Activated CD4-positive, alpha-beta memory T cell treated with anti-CD3 and anti-CD28 coated beads, Interleukin-2, amount 10 ng/mL, durations not matched to agents 7 days and 5 days (primary cell): ENCODE measurements at regions not wholly inside any gene's neighbourhood (a gene's known extent, or its start where the extent isn't known, plus 50 kb on each side); places are given as distances from the start of the nearest gene placed in this dataset.

Experiments
- CTCF ChIA-PET: fragments of 350-600 bp; sonication (Branson Sonifier 250); formaldehyde crosslinking; loops from one replicate; lab custom pipeline; 2021; ENCODE audit warnings: antibody characterized with exemption, inconsistent platforms; lab: Charles Lee
- POLR2A ChIA-PET: fragments of 350-600 bp; sonication (Branson Sonifier 250); formaldehyde crosslinking; loops from one replicate; lab custom pipeline; 2021; ENCODE audit warnings: antibody characterized with exemption; lab: Charles Lee
- DNase-seq: peaks from one replicate; pipeline ENCODE4 v3.0.0-alpha.2; 2020
- H3K27ac Mint-ChIP-seq: one replicate; pipeline ENCODE4 v1.8.0; 2021; ENCODE audit warnings: mild to moderate bottlenecking, mixed read lengths
- H3K27me3 Mint-ChIP-seq: one replicate; pipeline ENCODE4 v1.8.0; 2021; ENCODE audit warnings: mixed read lengths
- H3K36me3 Mint-ChIP-seq: one replicate; pipeline ENCODE4 v1.8.0; 2021; ENCODE audit warnings: low read depth, mixed read lengths
- H3K4me1 Mint-ChIP-seq: one replicate; pipeline ENCODE4 v1.8.0; 2021; ENCODE audit warnings: mixed read lengths
- H3K4me3 Mint-ChIP-seq: one replicate; pipeline ENCODE4 v1.8.0; 2021; ENCODE audit warnings: mild to moderate bottlenecking, mixed read lengths
- H3K9me3 Mint-ChIP-seq: one replicate; pipeline ENCODE4 v1.8.0; 2021; ENCODE audit warnings: mixed read lengths

DNA sequence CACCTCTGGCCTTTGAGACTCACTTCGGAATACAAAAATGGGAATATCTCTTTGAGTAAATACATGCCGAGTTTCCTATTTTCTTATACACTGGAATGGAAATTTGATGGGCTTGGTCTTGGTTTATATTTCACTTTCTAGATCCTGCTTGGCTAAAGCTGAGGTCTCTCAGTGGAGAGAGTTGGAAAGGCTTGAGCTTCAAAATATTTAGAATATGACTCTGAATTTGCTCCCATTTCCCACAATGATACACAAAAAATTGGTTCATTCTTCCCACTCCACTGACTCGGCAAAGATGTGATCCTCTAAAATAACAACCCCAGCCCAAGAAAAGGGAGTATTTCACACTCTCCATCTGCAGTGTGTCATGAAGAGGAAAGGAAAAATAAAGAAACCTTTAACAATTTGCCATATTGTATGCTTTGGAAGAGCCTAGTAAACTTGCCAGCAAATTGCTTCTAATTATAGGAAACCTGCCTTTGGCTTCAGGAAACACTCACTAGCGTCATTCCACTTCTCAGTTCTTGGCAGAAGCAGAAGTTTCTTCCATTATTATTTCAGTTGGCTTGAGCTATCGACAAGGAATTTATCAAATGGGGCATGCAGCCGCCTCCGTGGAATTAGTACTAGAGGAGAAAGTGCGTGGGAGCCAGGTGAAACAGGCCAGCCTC, 302.9 kb downstream of the NSG2 start:
- Mint-ChIP-seq H3K4me1 (no peaks in the 10 kb centered on the region), H3K4me3 (no peak overlapping the region), H3K27me3 (no peaks in the 10 kb centered on the region), H3K9me3 (no peaks in the 10 kb centered on the region), H3K27ac (no peak overlapping the region), H3K36me3 (no peaks in the 10 kb centered on the region)
- CTCF ChIA-PET: no interaction called here
- POLR2A ChIA-PET: no interaction called here
- DNase-seq: no peak

DNA sequence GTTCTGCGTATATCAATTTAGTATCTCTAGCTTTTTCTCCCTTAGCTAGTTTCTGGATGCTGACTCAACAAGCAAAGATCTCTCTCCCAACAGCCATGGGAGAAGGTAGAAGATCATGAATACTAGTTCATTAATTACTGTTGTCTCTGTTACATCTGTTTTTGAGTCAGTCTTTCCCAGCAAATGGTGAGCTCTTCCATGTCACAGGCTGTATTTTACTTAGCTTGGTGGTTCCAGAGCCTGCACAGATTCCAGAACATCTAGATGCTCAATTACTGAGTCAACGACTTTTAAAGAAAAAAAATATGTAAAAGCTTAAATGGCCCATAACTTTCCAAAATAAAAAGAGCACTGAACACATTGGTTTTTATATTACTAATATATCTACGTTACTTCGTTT, 307.2 kb downstream of the NSG2 start:
- no peak for DNase-seq
- CTCF ChIA-PET: no interaction called here
- H3K27me3 Mint-ChIP-seq: no peaks in the 10 kb centered on the region
- H3K27ac Mint-ChIP-seq: no peak overlapping the region
- POLR2A ChIA-PET: no interaction called here
- no peaks in the 10 kb centered on the region for H3K36me3 Mint-ChIP-seq
- no peaks in the 10 kb centered on the region for H3K4me1 Mint-ChIP-seq
- H3K9me3 Mint-ChIP-seq: no peaks in the 10 kb centered on the region
- H3K4me3 Mint-ChIP-seq: no peak overlapping the region

DNA sequence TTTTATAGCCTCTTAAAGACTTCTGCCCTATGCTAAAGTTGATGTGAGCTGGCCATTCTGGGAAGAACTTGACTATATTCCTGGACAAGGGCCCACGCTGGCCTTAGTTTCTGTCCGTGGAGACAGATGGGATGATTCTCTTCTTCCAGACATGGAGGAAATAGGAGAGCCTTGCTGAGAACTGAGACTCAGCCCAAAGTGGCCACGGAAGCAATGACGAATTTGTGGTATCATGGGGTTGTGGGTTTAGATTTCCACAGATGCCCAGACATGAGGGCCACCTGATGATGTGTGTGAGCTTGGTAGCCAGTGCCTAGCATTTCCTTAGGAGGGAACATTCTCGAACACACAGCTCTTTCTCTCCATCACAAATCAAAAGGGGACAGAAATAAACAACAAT, 309.1 kb downstream of the NSG2 start:
- no peaks in the 10 kb centered on the region for H3K4me1 Mint-ChIP-seq
- no peak overlapping the region for H3K4me3 Mint-ChIP-seq
- POLR2A ChIA-PET: no interaction called here
- no peaks in the 10 kb centered on the region for H3K27me3 Mint-ChIP-seq
- DNase-seq: no peak
- H3K36me3 Mint-ChIP-seq: no peaks in the 10 kb centered on the region
- H3K9me3 Mint-ChIP-seq: no peaks in the 10 kb centered on the region
- CTCF ChIA-PET: no interaction called here
- H3K27ac Mint-ChIP-seq: no peak overlapping the region

DNA sequence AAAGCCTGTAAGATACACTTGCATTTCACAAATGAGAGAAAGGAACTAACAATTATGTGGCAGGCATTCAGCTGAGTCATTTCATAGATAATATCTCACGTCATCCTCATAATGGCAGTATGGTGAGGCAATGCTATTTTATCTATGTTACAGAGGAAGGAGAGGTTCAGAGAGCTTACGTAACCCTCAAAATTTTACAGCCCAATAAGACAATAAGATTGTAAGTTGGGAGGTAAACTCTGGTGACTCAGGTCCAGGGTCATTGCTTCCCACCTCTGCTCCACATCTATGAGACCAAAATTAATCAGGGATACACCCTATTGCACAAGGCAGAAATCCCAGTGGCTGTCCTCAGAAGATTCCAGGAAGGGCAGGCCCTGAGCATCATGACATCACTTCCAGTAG, 309.7 kb downstream of the NSG2 start:
- Mint-ChIP-seq H3K4me1 (no peaks in the 10 kb centered on the region), H3K36me3 (no peaks in the 10 kb centered on the region), H3K27ac (no peak overlapping the region), H3K27me3 (no peaks in the 10 kb centered on the region), H3K9me3 (no peaks in the 10 kb centered on the region), H3K4me3 (no peak overlapping the region)
- POLR2A ChIA-PET: no interaction called here
- no peak for DNase-seq
- CTCF ChIA-PET: interaction anchor here (1.1 kb wide), 1 partner anchor 10 kb away, joined by 5 read pairs; no protein-coding TSS in a partner anchor

DNA sequence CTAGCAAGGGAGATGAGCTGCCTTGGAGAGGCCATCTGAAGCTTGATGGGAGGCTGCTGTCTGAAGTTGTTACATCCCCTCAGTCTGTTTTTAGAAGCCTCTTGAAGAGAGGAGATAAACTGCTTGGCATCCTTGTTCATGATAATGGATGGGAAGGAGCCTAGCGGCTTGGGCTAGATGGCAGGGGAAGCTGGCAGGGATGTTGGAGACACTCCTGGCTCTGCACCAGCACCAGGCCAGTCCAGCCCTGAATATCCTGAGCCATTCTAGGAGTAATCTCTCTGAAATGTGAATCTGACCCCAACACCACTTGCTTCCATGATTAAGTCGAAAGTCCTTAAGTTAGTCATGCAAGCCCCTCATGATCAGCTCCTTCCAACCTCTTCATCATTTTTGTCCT, 310.5 kb downstream of the NSG2 start:
- H3K27me3 Mint-ChIP-seq: no peaks in the 10 kb centered on the region
- DNase-seq: no peak
- H3K9me3 Mint-ChIP-seq: no peaks in the 10 kb centered on the region
- no peak overlapping the region for H3K4me3 Mint-ChIP-seq
- CTCF ChIA-PET: interaction anchor here (0.7 to 1.1 kb wide), 2 partner anchors 11 to 61 kb away, joined by 3 to 5 read pairs; no protein-coding TSS in a partner anchor
- no peaks in the 10 kb centered on the region for H3K36me3 Mint-ChIP-seq
- no peaks in the 10 kb centered on the region for H3K4me1 Mint-ChIP-seq
- H3K27ac Mint-ChIP-seq: no peak overlapping the region
- POLR2A ChIA-PET: no interaction called here

DNA sequence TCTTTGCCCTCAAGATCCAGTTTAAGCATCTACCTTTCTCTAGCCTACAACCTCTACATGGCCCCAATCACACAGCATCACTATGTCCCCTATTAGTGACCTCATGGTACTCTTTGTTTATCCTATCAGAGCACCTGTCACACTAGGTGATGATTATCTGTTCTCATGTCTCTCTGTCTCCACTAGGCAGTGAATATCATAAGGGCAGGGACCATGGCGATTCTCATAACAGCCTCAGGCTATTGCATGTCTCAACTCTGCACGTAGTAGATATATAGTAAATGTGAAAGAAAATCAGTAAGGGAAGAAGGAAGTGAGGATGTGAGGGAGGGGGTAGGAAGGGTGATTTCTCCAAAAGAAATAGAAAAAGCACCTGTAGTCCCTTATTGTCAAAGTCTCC, 311.0 kb downstream of the NSG2 start:
- no peaks in the 10 kb centered on the region for H3K4me1 Mint-ChIP-seq
- ChIA-PET POLR2A (interaction anchor here (0.6 kb wide), 1 partner anchor 200 kb away, joined by 3 read pairs; no protein-coding TSS in a partner anchor), CTCF (no interaction called here)
- no peaks in the 10 kb centered on the region for H3K36me3 Mint-ChIP-seq
- no peak overlapping the region for H3K27ac Mint-ChIP-seq
- H3K9me3 Mint-ChIP-seq: peaks cover under 1% of the 10 kb centered on the region
- H3K27me3 Mint-ChIP-seq: no peaks in the 10 kb centered on the region
- DNase-seq: no peak
- no peak overlapping the region for H3K4me3 Mint-ChIP-seq

DNA sequence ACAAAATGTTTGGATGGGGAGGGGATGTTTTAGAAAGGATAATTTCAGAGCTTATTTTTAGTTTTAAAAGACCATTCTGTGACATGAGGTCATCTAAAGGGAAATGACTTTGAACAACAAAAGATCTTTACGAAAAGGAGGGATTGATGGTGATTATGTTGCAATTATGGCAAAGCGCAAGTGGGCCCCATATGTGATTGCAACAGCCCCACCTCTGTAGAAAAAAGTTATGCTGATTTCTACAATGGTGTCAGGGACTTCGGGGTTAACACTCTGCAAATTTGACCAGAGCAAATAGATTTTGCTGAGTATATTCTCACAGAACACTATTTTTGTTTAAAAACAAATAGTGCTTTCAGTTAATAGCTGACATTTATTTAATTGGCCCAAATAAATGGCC, 312.8 kb downstream of the NSG2 start:
- no peaks in the 10 kb centered on the region for H3K4me1 Mint-ChIP-seq
- POLR2A ChIA-PET: no interaction called here
- H3K4me3 Mint-ChIP-seq: no peak overlapping the region
- H3K27me3 Mint-ChIP-seq: no peaks in the 10 kb centered on the region
- H3K27ac Mint-ChIP-seq: no peak overlapping the region
- CTCF ChIA-PET: no interaction called here
- H3K9me3 Mint-ChIP-seq: peaks cover 4% of the 10 kb centered on the region
- H3K36me3 Mint-ChIP-seq: no peaks in the 10 kb centered on the region
- no peak for DNase-seq

DNA sequence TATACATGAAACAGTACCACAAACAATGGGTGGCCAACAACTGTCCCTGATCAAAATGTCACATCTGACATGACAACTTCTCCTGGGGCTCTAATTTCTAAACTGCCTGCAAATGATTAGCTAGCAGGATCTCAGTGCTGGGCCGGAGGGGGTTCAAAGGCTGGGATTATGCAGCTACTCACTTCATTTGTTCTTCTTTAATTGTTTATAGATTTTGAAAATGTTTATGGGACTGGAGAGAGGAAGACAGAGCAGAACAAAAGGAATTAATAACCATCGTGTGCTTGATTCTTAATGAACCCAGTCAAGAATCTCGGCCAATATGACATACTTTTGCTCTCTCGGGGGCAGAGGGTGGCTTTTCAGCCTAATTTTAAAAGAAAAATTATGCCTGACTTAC, 313.6 kb downstream of the NSG2 start:
- ChIA-PET CTCF (interaction anchor here (1.5 kb wide), 1 partner anchor 9 kb away, joined by 3 read pairs; no protein-coding TSS in a partner anchor), POLR2A (interaction anchor here (1.3 kb wide), 1 partner anchor 9 kb away, joined by 3 read pairs; no protein-coding TSS in a partner anchor)
- no peak for DNase-seq
- H3K4me3 Mint-ChIP-seq: no peak overlapping the region
- H3K36me3 Mint-ChIP-seq: no peaks in the 10 kb centered on the region
- H3K27me3 Mint-ChIP-seq: no peaks in the 10 kb centered on the region
- H3K4me1 Mint-ChIP-seq: no peaks in the 10 kb centered on the region
- H3K27ac Mint-ChIP-seq: no peak overlapping the region
- H3K9me3 Mint-ChIP-seq: peaks cover 4% of the 10 kb centered on the region

DNA sequence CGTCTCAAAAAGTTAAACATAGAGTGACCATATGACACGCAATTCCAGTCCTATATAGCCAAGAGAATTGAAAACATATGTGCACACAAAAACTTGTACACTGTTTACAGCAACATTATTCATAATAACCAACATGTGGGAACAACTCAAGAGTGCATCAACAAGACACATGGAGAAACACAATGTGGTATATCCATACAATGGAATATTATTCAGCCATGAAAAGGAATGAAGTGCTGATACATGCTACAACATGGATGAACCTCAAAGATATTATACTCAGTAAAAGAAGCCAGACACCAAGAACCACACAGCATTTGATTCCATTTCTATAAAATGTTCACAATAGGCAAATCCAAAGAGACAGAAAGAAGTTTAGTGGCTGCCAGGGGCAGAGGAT, 317.0 kb downstream of the NSG2 start:
- Mint-ChIP-seq H3K27ac (no peak overlapping the region), H3K9me3 (peaks cover 4% of the 10 kb centered on the region), H3K36me3 (no peaks in the 10 kb centered on the region), H3K4me1 (no peaks in the 10 kb centered on the region), H3K27me3 (no peaks in the 10 kb centered on the region), H3K4me3 (no peak overlapping the region)
- CTCF ChIA-PET: no interaction called here
- DNase-seq: no peak
- POLR2A ChIA-PET: no interaction called here

DNA sequence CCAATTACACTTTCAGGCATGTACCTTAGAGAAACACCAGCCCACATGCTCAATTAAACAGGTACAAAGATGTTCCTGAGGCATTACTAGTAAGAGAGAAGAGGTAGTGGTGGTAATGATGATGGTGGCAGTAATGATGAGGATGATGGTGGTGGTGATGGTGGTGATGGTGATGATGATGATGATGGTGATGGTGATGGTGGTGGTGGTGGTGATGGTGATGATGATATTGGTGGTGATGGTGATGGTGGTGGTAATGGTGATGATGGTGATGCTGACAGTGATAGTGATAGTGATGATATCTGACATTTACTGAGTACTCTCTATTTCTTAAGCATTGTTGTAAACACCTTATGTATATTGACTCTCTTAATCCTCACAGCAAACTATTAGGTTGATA, 318.4 kb downstream of the NSG2 start:
- Mint-ChIP-seq H3K4me1 (no peaks in the 10 kb centered on the region), H3K36me3 (no peaks in the 10 kb centered on the region), H3K4me3 (no peak overlapping the region), H3K27me3 (no peaks in the 10 kb centered on the region), H3K9me3 (peaks cover 4% of the 10 kb centered on the region), H3K27ac (no peak overlapping the region)
- ChIA-PET CTCF (no interaction called here), POLR2A (no interaction called here)
- DNase-seq: no peak

DNA sequence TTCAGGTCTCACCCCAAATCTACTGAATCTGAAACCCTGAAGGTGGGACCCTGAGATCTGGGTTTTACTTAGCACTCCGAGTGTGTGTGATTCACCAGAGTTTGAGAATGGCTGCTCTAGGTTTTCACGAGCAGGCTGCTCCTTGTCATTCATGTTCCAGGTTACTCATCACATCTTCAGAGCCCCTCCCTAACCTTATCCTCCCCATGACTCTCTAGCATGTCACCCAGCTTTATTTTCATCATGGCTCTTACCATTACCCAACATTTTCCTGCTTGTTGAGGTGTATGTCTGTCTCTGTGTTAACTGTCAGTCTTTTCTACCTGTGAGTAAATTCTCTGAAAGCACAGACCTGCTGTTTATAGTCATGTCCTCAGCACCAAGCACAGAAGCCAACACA, 319.2 kb downstream of the NSG2 start:
- CTCF ChIA-PET: no interaction called here
- Mint-ChIP-seq H3K27me3 (no peaks in the 10 kb centered on the region), H3K36me3 (no peaks in the 10 kb centered on the region), H3K4me1 (no peaks in the 10 kb centered on the region), H3K9me3 (peaks cover 4% of the 10 kb centered on the region), H3K27ac (no peak overlapping the region), H3K4me3 (no peak overlapping the region)
- POLR2A ChIA-PET: no interaction called here
- no peak for DNase-seq

DNA sequence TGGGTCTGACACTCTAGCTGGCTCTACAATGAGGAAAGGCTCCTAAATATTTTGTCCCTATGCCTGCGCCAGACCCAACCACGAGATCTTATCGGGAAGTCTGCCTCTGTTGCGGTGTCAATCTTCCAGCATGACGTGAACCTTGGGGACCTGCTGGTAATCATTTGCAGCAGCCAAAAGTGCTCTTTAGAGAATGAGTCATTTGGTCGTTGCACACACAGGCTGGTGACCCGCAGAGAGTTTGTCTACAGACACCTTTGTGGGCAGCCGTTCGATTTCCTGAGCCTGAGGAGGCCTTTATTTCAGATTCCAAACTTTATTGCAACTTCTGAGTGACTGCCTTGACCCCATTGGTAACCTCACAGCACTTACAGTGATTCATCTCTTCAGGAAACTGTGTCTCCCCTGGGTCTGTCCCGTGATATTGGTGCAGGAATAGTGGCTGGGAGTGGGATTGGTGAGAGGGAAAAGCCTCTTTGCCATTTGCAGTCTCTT, 326.1 kb downstream of the NSG2 start:
- Mint-ChIP-seq H3K4me1 (no peaks in the 10 kb centered on the region), H3K27me3 (no peaks in the 10 kb centered on the region), H3K36me3 (no peaks in the 10 kb centered on the region), H3K27ac (no peak overlapping the region), H3K4me3 (no peak overlapping the region), H3K9me3 (no peaks in the 10 kb centered on the region)
- CTCF ChIA-PET: no interaction called here
- DNase-seq: no peak
- POLR2A ChIA-PET: no interaction called here

DNA sequence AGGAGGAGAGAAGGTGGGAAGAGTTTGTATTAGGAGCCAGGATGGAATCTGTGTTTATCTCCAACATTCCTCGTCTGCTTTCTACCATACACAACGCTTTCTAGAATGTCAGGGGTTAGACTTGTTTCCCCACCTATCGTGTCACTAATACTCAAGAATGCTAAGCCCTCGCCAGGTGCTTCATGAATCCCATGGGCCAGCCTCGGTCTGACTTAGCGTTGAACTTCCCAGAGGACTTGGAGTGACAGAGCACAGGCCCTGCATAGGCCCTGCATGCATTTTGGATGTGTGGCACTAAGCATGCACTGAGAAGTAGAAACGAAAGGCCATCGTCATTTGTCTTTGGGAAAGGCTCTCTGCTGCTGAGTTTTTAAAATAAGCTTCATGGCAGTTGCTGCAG, 328.7 kb downstream of the NSG2 start:
- no peak for DNase-seq
- H3K27me3 Mint-ChIP-seq: no peaks in the 10 kb centered on the region
- H3K36me3 Mint-ChIP-seq: no peaks in the 10 kb centered on the region
- H3K9me3 Mint-ChIP-seq: no peaks in the 10 kb centered on the region
- no peaks in the 10 kb centered on the region for H3K4me1 Mint-ChIP-seq
- POLR2A ChIA-PET: no interaction called here
- no peak overlapping the region for H3K4me3 Mint-ChIP-seq
- H3K27ac Mint-ChIP-seq: no peak overlapping the region
- CTCF ChIA-PET: no interaction called here

DNA sequence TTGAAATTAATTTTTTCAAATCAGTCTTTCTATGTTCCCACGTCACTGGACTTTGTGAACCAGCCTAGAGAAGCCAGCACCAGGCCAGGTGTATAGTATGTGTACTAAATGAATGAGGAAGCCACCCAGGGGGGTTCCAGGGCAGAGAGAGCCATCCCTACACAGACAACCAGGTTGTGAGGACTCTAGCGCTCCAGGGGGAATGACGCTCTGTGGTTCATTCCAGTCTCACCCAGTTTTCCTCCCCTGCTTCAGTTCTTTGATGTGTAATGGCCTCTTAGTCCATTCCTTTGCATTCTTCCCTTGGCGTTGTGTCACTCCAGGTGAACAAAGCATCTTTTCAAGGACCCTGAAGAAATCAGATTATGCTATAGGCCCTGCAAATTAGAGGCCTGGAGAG, 330.6 kb downstream of the NSG2 start:
- Mint-ChIP-seq H3K27ac (no peak overlapping the region), H3K4me3 (no peak overlapping the region), H3K9me3 (no peaks in the 10 kb centered on the region), H3K27me3 (no peaks in the 10 kb centered on the region), H3K36me3 (no peaks in the 10 kb centered on the region), H3K4me1 (no peaks in the 10 kb centered on the region)
- ChIA-PET POLR2A (no interaction called here), CTCF (no interaction called here)
- no peak for DNase-seq
